Dermis microvascular lymphatic vessel endothelial cell (primary cell): ENCODE measurements at regions not wholly inside any gene's neighbourhood (a gene's known extent, or its start where the extent isn't known, plus 50 kb on each side); places are given as distances from the start of the nearest gene placed in this dataset.

Source experiments
- DNase-seq, 2 donors: peaks; one replicate each; pipeline versions ENCODE4 v3.0.0 to v3.0.0-alpha.2; 2010; ENCODE audit warnings: low read depth in 2 of 2

- no peak for DNase-seq
Measured at GRCh38 chr14:58944343-58944967, 244.0 kb upstream of the DAAM1 start.

GRCh38 chr14:58944968-58945356 lies 243.5 kb upstream of the DAAM1 start:
- DNase-seq: no peak

- no peak for DNase-seq
Measured at GRCh38 chr14:58946431-58946830, 242.0 kb upstream of the DAAM1 start.

- DNase-seq: no peak
Measured at GRCh38 chr14:58947156-58947555, 241.3 kb upstream of the DAAM1 start.

- DNase-seq: peak in 1 of 2 donors; percentile 5
Measured at GRCh38 chr14:58947814-58948445, 240.5 kb upstream of the DAAM1 start.

GRCh38 chr14:58950555-58950954 lies 237.9 kb upstream of the DAAM1 start:
- no peak for DNase-seq

GRCh38 chr14:58951143-58951542 lies 237.3 kb upstream of the DAAM1 start:
- no peak for DNase-seq

GRCh38 chr14:58954052-58954451 lies 234.4 kb upstream of the DAAM1 start:
- DNase-seq: no peak

- DNase-seq: no peak
Measured at GRCh38 chr14:58954901-58955861, 233.3 kb upstream of the DAAM1 start.

- DNase-seq: no peak
Measured at GRCh38 chr14:58961045-58961731, 227.3 kb upstream of the DAAM1 start.

- DNase-seq: no peak
Measured at GRCh38 chr14:58963873-58964597, 224.4 kb upstream of the DAAM1 start.

GRCh38 chr14:58964598-58964928 lies 223.9 kb upstream of the DAAM1 start:
- DNase-seq: no peak

GRCh38 chr14:58965601-58966000 lies 222.9 kb upstream of the DAAM1 start:
- DNase-seq: no peak

GRCh38 chr14:58966997-58967396 lies 221.5 kb upstream of the DAAM1 start:
- DNase-seq: no peak

GRCh38 chr14:58969951-58970751 lies 218.3 kb upstream of the DAAM1 start:
- no peak for DNase-seq

- DNase-seq: no peak
Measured at GRCh38 chr14:58972233-58973017, 216.0 kb upstream of the DAAM1 start.

- no peak for DNase-seq
Measured at GRCh38 chr14:58977366-58977765, 211.1 kb upstream of the DAAM1 start.

- DNase-seq: no peak
Measured at GRCh38 chr14:58978343-58978742, 210.1 kb upstream of the DAAM1 start.

- DNase-seq: no peak
Measured at GRCh38 chr14:58979325-58979724, 209.1 kb upstream of the DAAM1 start.

GRCh38 chr14:58981840-58982239 lies 206.6 kb upstream of the DAAM1 start:
- DNase-seq: no peak
